ENCODE measurements at regions not wholly inside any gene's neighbourhood (a gene's known extent, or its start where the extent isn't known, plus 50 kb on each side); places are given as distances from the start of the nearest gene placed in this dataset.

- no peaks in the 10 kb centered on the region for H3K9me3 Mint-ChIP-seq
- Histone ChIP-seq H3K4me3 (ENCODE audit: low read length) (no peak overlapping the region), H3K27ac (ENCODE audit: low read depth, low read length) (no peak overlapping the region), H3K4me1 (ENCODE audit: control insufficient read depth, insufficient read depth, low read length) (peaks cover 2% of the 10 kb centered on the region), H3K9ac (ENCODE audit: extremely low read depth, low read length, poor library complexity, severe bottlenecking) (no peak overlapping the region), H3K9me3 (ENCODE audit: control insufficient read depth, low read length) (no peaks in the 10 kb centered on the region), H3K36me3 (ENCODE audit: control insufficient read depth, insufficient read depth, low read length) (no peaks in the 10 kb centered on the region), H3K27me3 (ENCODE audit: control insufficient read depth, insufficient read depth, low read length, poor library complexity, severe bottlenecking) (peaks cover 55% of the 10 kb centered on the region)
- peaks cover 46% of the 10 kb centered on the region for H3K27me3 Mint-ChIP-seq (ENCODE audit: insufficient read depth)
- H3K36me3 Mint-ChIP-seq (ENCODE audit: low read depth): no peaks in the 10 kb centered on the region
- no peaks in the 10 kb centered on the region for H3K4me1 Mint-ChIP-seq
- DNase-seq: peak; percentile 26
- WGBS, 2 experiments (ENCODE audit: insufficient coverage in 1 of 2, insufficient read length in 1 of 2): 77 to 81% methylated on average over 5 to 11 of the region's 11 CpGs
- no peak for TF ChIP-seq CTCF (conservative IDR thresholded peaks at IDR 0.05)
- H3K27ac Mint-ChIP-seq: no peak overlapping the region
- no peak overlapping the region for H3K4me3 Mint-ChIP-seq
Measured at GRCh38 chr1:114216431-114217173, 62.9 kb upstream of the SYT6 start.

- Histone ChIP-seq H3K4me1 (ENCODE audit: control insufficient read depth, insufficient read depth, low read length) (peaks cover 2% of the 10 kb centered on the region), H3K27me3 (ENCODE audit: control insufficient read depth, insufficient read depth, low read length, poor library complexity, severe bottlenecking) (peaks cover 67% of the 10 kb centered on the region), H3K36me3 (ENCODE audit: control insufficient read depth, insufficient read depth, low read length) (no peaks in the 10 kb centered on the region), H3K9ac (ENCODE audit: extremely low read depth, low read length, poor library complexity, severe bottlenecking) (no peak overlapping the region), H3K27ac (ENCODE audit: low read depth, low read length) (no peak overlapping the region), H3K4me3 (ENCODE audit: low read length) (no peak overlapping the region), H3K9me3 (ENCODE audit: control insufficient read depth, low read length) (no peaks in the 10 kb centered on the region)
- DNase-seq: no peak
- no peak overlapping the region for H3K4me3 Mint-ChIP-seq
- H3K27ac Mint-ChIP-seq: no peak overlapping the region
- H3K36me3 Mint-ChIP-seq (ENCODE audit: low read depth): no peaks in the 10 kb centered on the region
- WGBS, 2 experiments (ENCODE audit: insufficient coverage in 1 of 2, insufficient read length in 1 of 2): 90 to 96% methylated on average over 4 of the region's 4 CpGs
- peaks cover 54% of the 10 kb centered on the region for H3K27me3 Mint-ChIP-seq (ENCODE audit: insufficient read depth)
- no peaks in the 10 kb centered on the region for H3K4me1 Mint-ChIP-seq
- no peak for TF ChIP-seq CTCF (conservative IDR thresholded peaks at IDR 0.05)
- no peaks in the 10 kb centered on the region for H3K9me3 Mint-ChIP-seq
Measured at GRCh38 chr1:114215436-114215835, 61.8 kb upstream of the SYT6 start.

- TF ChIP-seq CTCF (conservative IDR thresholded peaks at IDR 0.05): no peak
- no peak for DNase-seq
- no peaks in the 10 kb centered on the region for H3K4me1 Mint-ChIP-seq
- peaks cover 68% of the 10 kb centered on the region for H3K27me3 Mint-ChIP-seq (ENCODE audit: insufficient read depth)
- no peak overlapping the region for H3K27ac ChIP-seq (ENCODE audit: low read depth, low read length)
- peaks cover 80% of the 10 kb centered on the region for H3K27me3 ChIP-seq (ENCODE audit: control insufficient read depth, insufficient read depth, low read length, poor library complexity, severe bottlenecking)
- H3K4me3 Mint-ChIP-seq: no peak overlapping the region
- H3K4me1 ChIP-seq (ENCODE audit: control insufficient read depth, insufficient read depth, low read length): no peaks in the 10 kb centered on the region
- H3K4me3 ChIP-seq (ENCODE audit: low read length): no peak overlapping the region
- no peaks in the 10 kb centered on the region for H3K9me3 Mint-ChIP-seq
- no peak overlapping the region for H3K9ac ChIP-seq (ENCODE audit: extremely low read depth, low read length, poor library complexity, severe bottlenecking)
- WGBS, 2 experiments (ENCODE audit: insufficient coverage in 1 of 2, insufficient read length in 1 of 2): 94% methylated on average over 1 of the region's 1 CpG; no CpG with 5 or more reads in 1 of the 2 experiments
- H3K9me3 ChIP-seq (ENCODE audit: control insufficient read depth, low read length): no peaks in the 10 kb centered on the region
- H3K36me3 ChIP-seq (ENCODE audit: control insufficient read depth, insufficient read depth, low read length): no peaks in the 10 kb centered on the region
- no peak overlapping the region for H3K27ac Mint-ChIP-seq
- H3K36me3 Mint-ChIP-seq (ENCODE audit: low read depth): no peaks in the 10 kb centered on the region
Measured at GRCh38 chr1:114214016-114214415, 60.3 kb upstream of the SYT6 start.
